Astrocyte of the cerebellum (primary cell): ENCODE measurements at regions not wholly inside any gene's neighbourhood (a gene's known extent, or its start where the extent isn't known, plus 50 kb on each side); places are given as distances from the start of the nearest gene placed in this dataset.
A peak's percentile ranks its signal among the peaks of the same experiment; 100 is the strongest.
"Not testable (repeated sequence)": the region's sequence is repeated elsewhere in the genome, so short reads cannot be mapped to it uniquely, and the experiment has no call there.

Experiments used
- DNase-seq: peaks from one replicate; pipeline ENCODE4 v3.0.0-alpha.2; 2011; ENCODE audit warnings: low read depth
- H3K4me3 ChIP-seq: 2 replicates; pipeline ENCODE4 v1.5.1; 2011; ENCODE audit warnings: mild to moderate bottlenecking, low read depth, low read length, moderate library complexity
- in situ Hi-C: cut with HindIII; loops from 2 replicates; pipeline ENCODE4 v1.10.0; 2017; ENCODE audit warnings: low sequenced_read_pairs
- TF ChIP-seq, protein P1 (sequence below): IDR thresholded peaks from 2 replicates; pipeline ENCODE4 v1.5.1; 2012; ENCODE audit warnings: low read length, low read depth, moderate library complexity, mild to moderate bottlenecking; ENCODE audit errors: missing control alignments

DNA sequence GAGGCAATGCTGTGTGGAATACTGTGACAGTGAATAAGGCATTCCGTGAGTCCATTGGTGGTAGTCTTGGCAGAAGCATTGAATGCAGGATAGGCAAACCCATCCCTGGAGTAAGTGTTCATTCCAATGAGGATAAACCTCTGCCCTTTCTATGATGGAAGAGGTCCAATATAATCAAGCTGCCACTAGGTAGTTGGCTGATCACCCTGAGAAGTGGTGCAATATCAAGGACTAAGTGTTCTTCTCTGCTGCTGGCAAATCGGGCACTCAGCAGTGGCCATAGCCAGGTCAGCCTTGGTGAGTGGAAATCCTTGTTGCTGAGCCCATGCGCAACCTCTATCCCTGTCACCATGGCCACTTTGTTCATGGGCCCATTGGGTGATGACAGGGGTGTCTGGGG, 70.1 kb downstream of the FBXO4 start:
- no peak overlapping the region for H3K4me3 ChIP-seq
- TF ChIP-seq, protein P1, sequence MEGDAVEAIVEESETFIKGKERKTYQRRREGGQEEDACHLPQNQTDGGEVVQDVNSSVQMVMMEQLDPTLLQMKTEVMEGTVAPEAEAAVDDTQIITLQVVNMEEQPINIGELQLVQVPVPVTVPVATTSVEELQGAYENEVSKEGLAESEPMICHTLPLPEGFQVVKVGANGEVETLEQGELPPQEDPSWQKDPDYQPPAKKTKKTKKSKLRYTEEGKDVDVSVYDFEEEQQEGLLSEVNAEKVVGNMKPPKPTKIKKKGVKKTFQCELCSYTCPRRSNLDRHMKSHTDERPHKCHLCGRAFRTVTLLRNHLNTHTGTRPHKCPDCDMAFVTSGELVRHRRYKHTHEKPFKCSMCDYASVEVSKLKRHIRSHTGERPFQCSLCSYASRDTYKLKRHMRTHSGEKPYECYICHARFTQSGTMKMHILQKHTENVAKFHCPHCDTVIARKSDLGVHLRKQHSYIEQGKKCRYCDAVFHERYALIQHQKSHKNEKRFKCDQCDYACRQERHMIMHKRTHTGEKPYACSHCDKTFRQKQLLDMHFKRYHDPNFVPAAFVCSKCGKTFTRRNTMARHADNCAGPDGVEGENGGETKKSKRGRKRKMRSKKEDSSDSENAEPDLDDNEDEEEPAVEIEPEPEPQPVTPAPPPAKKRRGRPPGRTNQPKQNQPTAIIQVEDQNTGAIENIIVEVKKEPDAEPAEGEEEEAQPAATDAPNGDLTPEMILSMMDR = no peak
- in situ Hi-C loops = no loop called here
- no peak for DNase-seq

DNA sequence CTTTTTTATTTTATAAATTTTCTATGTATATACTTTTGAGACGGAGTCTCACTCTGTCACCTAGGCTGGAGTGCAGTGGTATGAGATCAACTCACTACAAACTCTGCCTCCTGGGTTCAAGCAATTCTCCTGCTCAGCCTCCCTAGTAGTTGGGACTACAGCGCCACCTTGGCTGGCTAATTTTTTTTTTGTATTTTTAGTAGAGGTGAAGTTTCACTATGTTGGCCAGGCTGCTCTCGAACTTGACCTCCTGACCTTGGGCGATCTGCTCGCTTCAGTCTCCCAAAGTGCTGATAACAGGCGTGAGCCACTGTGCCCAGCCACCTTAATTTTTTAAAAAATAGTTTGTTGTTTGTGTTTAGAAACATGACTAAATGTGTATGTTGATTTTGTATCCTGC, 76.6 kb downstream of the FBXO4 start:
- no peak overlapping the region for H3K4me3 ChIP-seq
- TF ChIP-seq, protein P1 = no peak
- in situ Hi-C loops = no loop called here
- DNase-seq = no peak

DNA sequence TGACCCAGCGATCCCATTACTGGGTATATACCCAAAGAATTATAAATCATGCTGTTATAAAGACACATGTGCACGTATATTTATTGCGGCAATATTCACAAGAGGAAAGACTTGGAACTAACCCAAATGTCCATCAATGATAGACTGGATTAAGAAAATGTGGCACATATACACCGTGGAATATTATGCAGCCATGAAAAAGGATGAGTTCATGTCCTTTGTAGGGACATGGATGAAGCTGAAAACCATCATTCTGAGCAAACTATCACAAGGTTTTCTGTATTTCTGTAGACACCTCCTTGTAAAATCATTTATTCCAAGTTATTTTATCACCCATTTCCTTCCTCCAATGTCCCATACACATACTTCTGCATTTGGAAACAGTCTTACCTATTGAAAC, 78.8 kb downstream of the FBXO4 start:
- DNase-seq, H3K4me3 ChIP-seq, in situ Hi-C loops: not testable (repeated sequence)

DNA sequence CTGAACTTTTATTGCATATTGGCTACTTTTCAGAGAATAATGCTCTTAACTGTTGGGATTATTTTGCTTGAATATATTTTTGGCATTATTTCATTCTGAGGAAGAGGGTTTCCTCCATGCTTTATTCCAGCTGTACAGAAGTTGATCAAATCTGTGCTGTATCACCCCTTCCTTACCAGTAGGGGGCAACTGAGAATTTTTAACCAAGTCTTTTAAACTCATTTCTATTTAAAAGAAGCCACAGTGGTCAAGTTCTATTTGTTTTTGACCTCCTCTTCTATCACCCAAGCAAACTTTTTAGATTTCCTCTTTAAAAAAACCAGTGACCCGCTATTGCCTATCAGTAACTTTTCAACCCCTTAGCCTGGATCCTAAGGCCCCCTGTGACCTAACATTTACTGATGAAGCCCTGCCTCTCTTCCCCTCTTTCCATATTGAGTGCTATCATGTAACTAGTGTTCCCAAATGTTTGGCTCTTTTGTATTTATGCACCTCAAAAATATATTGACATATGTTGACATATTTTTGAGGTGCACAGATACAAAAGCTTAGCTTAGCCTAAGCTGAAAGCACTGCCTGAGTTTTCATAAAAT, 80.6 kb downstream of the FBXO4 start:
- in situ Hi-C loops = no loop called here
- H3K4me3 ChIP-seq = no peak overlapping the region
- TF ChIP-seq, protein P1 = peak; percentile 58
- DNase-seq = no peak

DNA sequence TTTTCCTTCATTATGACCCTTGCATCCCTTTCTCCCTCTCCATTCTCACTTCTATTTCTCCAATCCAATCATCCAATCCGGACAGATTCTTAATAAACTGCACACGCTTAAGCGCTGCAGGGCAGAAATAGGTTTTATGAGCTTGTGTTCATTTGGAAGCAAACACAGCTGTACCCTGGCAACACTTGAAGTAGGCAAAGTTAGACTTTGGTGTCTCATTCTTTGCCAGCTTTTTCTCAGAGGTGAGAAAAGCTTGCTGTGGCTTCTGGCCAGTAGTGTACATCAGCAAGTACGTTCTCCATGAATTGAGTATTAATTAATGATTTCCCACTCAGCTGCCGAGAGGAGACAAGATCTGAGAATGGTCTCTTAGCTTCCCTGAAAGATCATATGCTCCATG, 88.5 kb downstream of the FBXO4 start:
- in situ Hi-C loops = no loop called here
- H3K4me3 ChIP-seq = no peak overlapping the region
- DNase-seq = no peak
- TF ChIP-seq, protein P1 = no peak

DNA sequence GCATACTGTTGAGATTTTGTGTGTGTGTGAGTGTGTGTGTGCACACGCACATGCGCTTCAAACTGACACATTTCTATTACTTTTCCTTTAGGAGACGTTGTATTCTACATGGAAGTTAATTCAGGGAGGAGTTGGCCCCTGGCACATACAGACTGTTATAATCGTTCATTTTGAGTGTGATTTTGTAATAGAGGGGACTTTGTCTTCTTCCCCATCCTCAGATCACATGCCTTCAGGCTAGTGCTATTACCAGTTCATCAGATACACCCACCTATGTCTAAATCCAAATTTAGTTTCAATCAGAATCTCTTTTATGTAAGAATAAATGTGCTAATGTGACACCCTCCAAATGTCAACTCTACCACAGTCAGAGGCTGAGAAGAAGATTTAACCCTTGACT, 90.2 kb downstream of the FBXO4 start:
- TF ChIP-seq, protein P1 = no peak

DNA sequence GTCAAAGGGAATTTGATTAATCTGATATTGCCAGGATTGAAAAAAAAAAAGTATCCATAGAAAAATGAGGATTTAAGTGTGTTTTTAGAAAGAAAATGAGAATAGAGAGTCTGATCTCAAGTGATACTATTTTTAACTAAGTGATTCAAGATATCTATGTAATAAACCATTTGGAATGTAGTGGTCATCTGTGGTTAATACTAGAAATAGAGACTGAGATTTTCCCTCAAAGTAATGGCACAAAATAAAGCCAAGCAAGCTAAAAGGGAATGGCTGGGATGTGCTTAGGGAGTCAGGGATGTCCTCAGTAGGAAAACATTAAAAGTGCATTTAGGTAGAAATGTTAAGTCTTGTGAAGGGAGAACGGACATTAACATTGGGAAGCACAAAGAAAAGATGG, 90.6 kb downstream of the FBXO4 start:
- TF ChIP-seq, protein P1 = no peak
- no peak for DNase-seq
- in situ Hi-C loops = no loop called here
- H3K4me3 ChIP-seq = no peak overlapping the region

More for the DNA sequence above, 90.2 kb downstream of the FBXO4 start:
- in situ Hi-C loops = no loop called here
- H3K4me3 ChIP-seq = no peak overlapping the region
- DNase-seq = no peak
